ENCODE measurements at regions not wholly inside any gene's neighbourhood (a gene's known extent, or its start where the extent isn't known, plus 50 kb on each side); places are given as distances from the start of the nearest gene placed in this dataset.
A peak's percentile ranks its signal among the peaks of the same experiment; 100 is the strongest.

GRCh38 chr6:43996618-43997344 is 130.5 kb downstream of the MRPL14 start:
- no peak overlapping the region for H3K4me3 ChIP-seq (replicated peaks; ENCODE audit: low read depth, low read length)
- DNase-seq (ENCODE audit: low read depth), result no peak
- TF ChIP-seq CTCF (IDR thresholded peaks at IDR 0.05; ENCODE audit: low read length, missing control alignments), result no peak

GRCh38 chr6:43995137-43995536 is 132.1 kb downstream of the MRPL14 start:
- DNase-seq (ENCODE audit: low read depth), result no peak

GRCh38 chr6:43993881-43994523 is 133.2 kb downstream of the MRPL14 start:
- no peak for DNase-seq (ENCODE audit: low read depth)
- H3K4me3 ChIP-seq (replicated peaks; ENCODE audit: low read depth, low read length), result no peak overlapping the region
- TF ChIP-seq CTCF (IDR thresholded peaks at IDR 0.05; ENCODE audit: low read length, missing control alignments), result no peak

More at GRCh38 chr6:43995137-43995536, 132.1 kb downstream of the MRPL14 start:
- H3K4me3 ChIP-seq (replicated peaks; ENCODE audit: low read depth, low read length), result no peak overlapping the region
- no peak for TF ChIP-seq CTCF (IDR thresholded peaks at IDR 0.05; ENCODE audit: low read length, missing control alignments)

GRCh38 chr6:43992783-43993644 is 134.2 kb downstream of the MRPL14 start:
- no peak for TF ChIP-seq CTCF (IDR thresholded peaks at IDR 0.05; ENCODE audit: low read length, missing control alignments)
- H3K4me3 ChIP-seq (replicated peaks; ENCODE audit: low read depth, low read length), result no peak overlapping the region
- DNase-seq (ENCODE audit: low read depth), result no peak

GRCh38 chr6:43992126-43992663 is 135.1 kb downstream of the MRPL14 start:
- DNase-seq (ENCODE audit: low read depth), result no peak
- no peak overlapping the region for H3K4me3 ChIP-seq (replicated peaks; ENCODE audit: low read depth, low read length)
- no peak for TF ChIP-seq CTCF (IDR thresholded peaks at IDR 0.05; ENCODE audit: low read length, missing control alignments)

- H3K4me3 ChIP-seq (replicated peaks; ENCODE audit: low read depth, low read length), result no peak overlapping the region
- no peak for TF ChIP-seq CTCF (IDR thresholded peaks at IDR 0.05; ENCODE audit: low read length, missing control alignments)
- DNase-seq (ENCODE audit: low read depth), result peak; percentile 90
Observed at GRCh38 chr6:43990627-43991619, 136.3 kb downstream of the MRPL14 start.

All from fibroblast of pulmonary artery (primary cell).